ENCODE measurements at regions not wholly inside any gene's neighbourhood (a gene's known extent, or its start where the extent isn't known, plus 50 kb on each side); places are given as distances from the start of the nearest gene placed in this dataset.
"Not testable (repeated sequence)": the region's sequence is repeated elsewhere in the genome, so short reads cannot be mapped to it uniquely, and the experiment has no call there.

DNA sequence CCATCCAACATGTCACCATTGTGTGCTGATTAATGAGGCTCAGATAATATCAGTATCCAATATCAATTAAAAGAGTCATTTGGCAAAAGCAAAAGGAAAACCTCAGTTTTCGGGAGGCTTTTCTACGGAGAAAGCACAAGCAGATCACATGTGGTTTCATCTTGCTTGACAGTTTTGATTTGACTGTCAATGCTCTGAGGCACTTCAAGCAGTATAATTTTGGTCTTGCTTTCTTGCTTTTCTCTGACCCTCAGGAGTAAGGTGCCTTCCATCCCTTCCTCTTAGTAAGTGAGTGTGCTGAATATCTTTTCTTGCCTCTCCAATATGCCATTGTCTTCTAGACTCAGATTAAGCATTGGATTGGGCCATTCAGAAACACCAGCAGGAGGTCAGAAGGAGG lies 115.5 kb upstream of the CALCR start:
- DNase-seq (ENCODE audit: extremely low spot score, unreplicated experiment): no peak
- H3K4me3 Mint-ChIP-seq: no peak overlapping the region
- no peaks in the 10 kb centered on the region for H3K4me1 Mint-ChIP-seq (ENCODE audit: unreplicated experiment)
- H3K27me3 Mint-ChIP-seq: peaks cover 16% of the 10 kb centered on the region
- no peak overlapping the region for H3K27ac Mint-ChIP-seq
- TF ChIP-seq, protein P1, sequence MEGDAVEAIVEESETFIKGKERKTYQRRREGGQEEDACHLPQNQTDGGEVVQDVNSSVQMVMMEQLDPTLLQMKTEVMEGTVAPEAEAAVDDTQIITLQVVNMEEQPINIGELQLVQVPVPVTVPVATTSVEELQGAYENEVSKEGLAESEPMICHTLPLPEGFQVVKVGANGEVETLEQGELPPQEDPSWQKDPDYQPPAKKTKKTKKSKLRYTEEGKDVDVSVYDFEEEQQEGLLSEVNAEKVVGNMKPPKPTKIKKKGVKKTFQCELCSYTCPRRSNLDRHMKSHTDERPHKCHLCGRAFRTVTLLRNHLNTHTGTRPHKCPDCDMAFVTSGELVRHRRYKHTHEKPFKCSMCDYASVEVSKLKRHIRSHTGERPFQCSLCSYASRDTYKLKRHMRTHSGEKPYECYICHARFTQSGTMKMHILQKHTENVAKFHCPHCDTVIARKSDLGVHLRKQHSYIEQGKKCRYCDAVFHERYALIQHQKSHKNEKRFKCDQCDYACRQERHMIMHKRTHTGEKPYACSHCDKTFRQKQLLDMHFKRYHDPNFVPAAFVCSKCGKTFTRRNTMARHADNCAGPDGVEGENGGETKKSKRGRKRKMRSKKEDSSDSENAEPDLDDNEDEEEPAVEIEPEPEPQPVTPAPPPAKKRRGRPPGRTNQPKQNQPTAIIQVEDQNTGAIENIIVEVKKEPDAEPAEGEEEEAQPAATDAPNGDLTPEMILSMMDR (conservative IDR thresholded peaks at IDR 0.05): no peak
- H3K9me3 Mint-ChIP-seq: no peaks in the 10 kb centered on the region
- H3K36me3 Mint-ChIP-seq: no peaks in the 10 kb centered on the region

DNA sequence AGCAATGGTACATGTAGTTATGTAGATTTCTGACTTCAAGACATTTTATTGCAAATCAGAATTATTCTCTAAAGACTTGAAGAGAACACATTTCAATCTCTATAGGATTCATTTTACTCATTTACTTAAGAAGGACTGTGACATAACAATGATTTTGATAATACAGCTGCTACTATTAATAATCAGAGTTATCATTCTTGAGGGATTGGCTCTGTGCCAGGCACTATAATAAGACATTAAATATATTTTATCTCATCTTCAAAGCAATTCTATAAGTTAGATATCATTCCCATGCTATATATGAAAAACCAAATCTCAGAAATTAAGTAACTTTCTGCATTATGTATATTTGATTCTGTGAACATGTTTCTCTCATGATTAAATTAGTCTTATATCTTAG lies 103.7 kb upstream of the CALCR start:
- no peaks in the 10 kb centered on the region for H3K4me1 Mint-ChIP-seq (ENCODE audit: unreplicated experiment)
- H3K4me3 Mint-ChIP-seq: no peak overlapping the region
- no peak overlapping the region for H3K27ac Mint-ChIP-seq
- no peaks in the 10 kb centered on the region for H3K27me3 Mint-ChIP-seq
- TF ChIP-seq, protein P1 (conservative IDR thresholded peaks at IDR 0.05): no peak
- DNase-seq (ENCODE audit: extremely low spot score, unreplicated experiment): no peak
- no peaks in the 10 kb centered on the region for H3K9me3 Mint-ChIP-seq
- H3K36me3 Mint-ChIP-seq: no peaks in the 10 kb centered on the region

DNA sequence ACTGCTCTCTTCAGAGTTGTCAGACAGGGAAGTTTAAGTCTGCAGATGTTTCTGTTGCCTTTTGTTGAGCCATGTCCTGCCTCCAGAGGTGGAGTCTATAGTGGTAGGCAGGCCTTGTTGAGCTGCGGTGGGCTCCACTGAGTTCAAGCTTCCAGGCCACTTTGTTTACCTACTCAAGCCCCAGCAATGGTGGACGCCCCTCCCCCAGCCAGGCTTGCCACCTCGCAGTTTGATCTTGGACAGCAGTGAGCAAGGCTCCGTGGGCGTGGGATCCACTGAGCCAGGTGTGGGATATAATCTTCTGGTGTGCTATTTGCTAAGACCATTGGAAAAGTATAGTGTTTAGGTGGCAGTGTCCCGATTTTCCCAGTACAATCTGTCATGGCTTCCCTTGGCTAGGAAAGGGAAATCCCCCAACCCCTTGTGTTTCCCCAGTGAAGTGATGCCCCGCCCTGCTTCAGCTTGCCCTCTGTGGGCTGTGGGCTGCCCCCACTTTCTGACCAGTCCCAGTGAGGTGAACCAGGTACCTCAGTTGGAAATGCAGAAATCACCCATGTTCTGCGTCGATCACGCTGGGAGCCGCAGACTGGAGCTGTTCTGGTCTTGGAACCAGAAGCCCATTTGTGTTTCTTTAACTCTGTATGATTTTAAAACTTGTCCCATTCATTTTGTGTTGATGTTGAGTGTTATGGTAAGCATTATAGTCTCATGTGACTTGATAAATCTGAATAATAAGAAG lies 89.2 kb upstream of the CALCR start:
- H3K27me3 Mint-ChIP-seq: no peaks in the 10 kb centered on the region
- no peak overlapping the region for H3K27ac Mint-ChIP-seq

DNA sequence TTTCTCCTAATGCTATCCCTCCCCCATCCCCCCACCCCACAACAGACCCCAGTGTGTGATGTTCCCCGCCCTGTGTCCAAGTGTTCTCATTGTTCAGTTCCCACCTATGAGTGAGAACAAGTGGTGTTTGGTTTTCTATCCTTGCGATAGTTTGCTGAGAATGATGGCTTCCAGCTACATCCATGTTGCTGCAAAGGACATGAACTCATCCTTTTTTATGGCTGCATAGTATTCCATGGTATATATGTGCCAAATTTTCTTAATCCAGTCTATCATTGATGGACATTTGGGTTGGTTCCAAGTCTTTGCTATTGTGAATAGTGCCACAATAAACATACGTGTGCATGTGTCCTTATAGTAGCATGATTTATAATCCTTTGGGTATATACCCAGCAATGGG lies 83.6 kb upstream of the CALCR start:
- not testable (repeated sequence) for H3K4me1 Mint-ChIP-seq (ENCODE audit: unreplicated experiment); DNase-seq (ENCODE audit: extremely low spot score, unreplicated experiment); H3K36me3 Mint-ChIP-seq; H3K9me3 Mint-ChIP-seq; H3K4me3 Mint-ChIP-seq; H3K27ac Mint-ChIP-seq; H3K27me3 Mint-ChIP-seq

More for the DNA sequence above, 89.2 kb upstream of the CALCR start:
- no peaks in the 10 kb centered on the region for H3K9me3 Mint-ChIP-seq
- no peaks in the 10 kb centered on the region for H3K4me1 Mint-ChIP-seq (ENCODE audit: unreplicated experiment)
- no peaks in the 10 kb centered on the region for H3K36me3 Mint-ChIP-seq
- H3K4me3 Mint-ChIP-seq: no peak overlapping the region
- TF ChIP-seq, protein P1 (conservative IDR thresholded peaks at IDR 0.05): no peak
- no peak for DNase-seq (ENCODE audit: extremely low spot score, unreplicated experiment)

DNA sequence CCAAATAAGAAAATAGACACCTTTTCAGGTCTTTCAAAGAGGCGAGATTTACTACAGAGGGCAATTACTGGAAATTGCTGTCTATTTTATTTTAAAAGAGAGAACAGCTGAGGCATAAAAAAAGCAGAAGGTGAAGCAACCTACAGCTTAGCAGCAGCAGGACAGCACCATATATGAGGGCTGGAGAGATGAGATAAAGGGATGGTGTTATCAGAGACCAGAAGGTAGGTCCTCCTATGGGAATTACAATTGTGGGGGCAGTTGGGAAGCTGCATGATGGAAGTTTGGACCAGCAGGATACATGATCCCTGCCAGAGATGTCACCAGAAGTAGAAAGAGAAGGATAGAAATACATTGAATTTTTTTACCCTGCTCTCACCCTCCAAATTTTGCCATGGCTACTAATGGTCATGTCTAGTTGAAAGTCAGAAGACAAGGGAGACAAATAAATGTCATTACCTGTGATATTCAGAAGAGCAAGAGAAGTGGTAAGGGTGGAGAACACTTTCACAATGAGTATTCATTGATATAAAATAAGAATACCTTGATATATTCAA lies 77.2 kb upstream of the CALCR start:
- no peaks in the 10 kb centered on the region for H3K4me1 Mint-ChIP-seq (ENCODE audit: unreplicated experiment)
- DNase-seq (ENCODE audit: extremely low spot score, unreplicated experiment): no peak
- no peaks in the 10 kb centered on the region for H3K9me3 Mint-ChIP-seq
- no peaks in the 10 kb centered on the region for H3K27me3 Mint-ChIP-seq
- TF ChIP-seq, protein P1 (conservative IDR thresholded peaks at IDR 0.05): no peak
- no peak overlapping the region for H3K27ac Mint-ChIP-seq
- no peaks in the 10 kb centered on the region for H3K36me3 Mint-ChIP-seq
- H3K4me3 Mint-ChIP-seq: no peak overlapping the region

DNA sequence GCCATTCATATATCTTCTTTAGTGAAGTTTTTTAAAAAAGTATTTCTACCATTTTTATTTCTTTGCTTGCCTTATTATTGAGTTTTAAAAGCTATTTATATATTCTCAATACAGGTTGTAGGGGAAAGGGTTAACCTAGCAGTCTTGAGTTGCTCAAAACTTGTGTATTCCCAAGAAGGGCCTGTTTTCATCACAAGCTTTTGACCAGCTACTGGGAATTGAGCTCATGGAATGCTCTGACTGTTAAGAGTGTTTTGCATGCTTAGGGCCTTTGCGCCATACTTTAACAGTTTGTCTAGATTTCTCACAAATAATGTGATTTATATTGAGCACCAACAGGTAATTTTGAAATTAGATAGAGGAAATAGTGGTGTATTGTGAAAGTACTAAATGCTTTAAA lies 72.0 kb upstream of the CALCR start:
- Mint-ChIP-seq H3K27me3 (no peaks in the 10 kb centered on the region), H3K4me3 (no peak overlapping the region), H3K4me1 (ENCODE audit: unreplicated experiment) (no peaks in the 10 kb centered on the region), H3K27ac (no peak overlapping the region), H3K9me3 (no peaks in the 10 kb centered on the region), H3K36me3 (no peaks in the 10 kb centered on the region)
- DNase-seq (ENCODE audit: extremely low spot score, unreplicated experiment): no peak
- TF ChIP-seq, protein P1 (conservative IDR thresholded peaks at IDR 0.05): no peak

Data from type B pancreatic cell (in vitro differentiated cells).